ENCODE measurements at regions not wholly inside any gene's neighbourhood (a gene's known extent, or its start where the extent isn't known, plus 50 kb on each side); places are given as distances from the start of the nearest gene placed in this dataset.
"Not testable (repeated sequence)": the region's sequence is repeated elsewhere in the genome, so short reads cannot be mapped to it uniquely, and the experiment has no call there.

DNA sequence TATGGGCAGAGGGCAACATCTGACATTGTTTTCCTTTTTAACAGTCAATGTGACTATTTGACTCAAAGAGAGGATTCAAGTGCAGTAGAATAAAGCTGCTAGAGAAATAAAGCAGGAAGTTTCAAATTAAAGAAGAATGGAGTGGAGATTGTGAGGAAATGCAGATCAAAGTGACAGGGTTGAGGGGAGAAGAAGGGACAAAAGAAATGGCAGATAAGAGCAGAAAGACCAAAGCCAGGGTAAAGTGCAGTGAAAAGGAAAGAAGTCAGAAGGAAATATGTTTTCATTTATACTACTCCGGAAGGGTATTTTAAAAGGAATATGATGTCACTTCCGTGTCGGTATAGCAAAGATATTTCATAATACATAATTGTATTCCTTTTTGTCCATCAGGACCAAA is 297.5 kb upstream of the CRIM1 start:
- no peak for DNase-seq (ENCODE audit: low read depth)

DNA sequence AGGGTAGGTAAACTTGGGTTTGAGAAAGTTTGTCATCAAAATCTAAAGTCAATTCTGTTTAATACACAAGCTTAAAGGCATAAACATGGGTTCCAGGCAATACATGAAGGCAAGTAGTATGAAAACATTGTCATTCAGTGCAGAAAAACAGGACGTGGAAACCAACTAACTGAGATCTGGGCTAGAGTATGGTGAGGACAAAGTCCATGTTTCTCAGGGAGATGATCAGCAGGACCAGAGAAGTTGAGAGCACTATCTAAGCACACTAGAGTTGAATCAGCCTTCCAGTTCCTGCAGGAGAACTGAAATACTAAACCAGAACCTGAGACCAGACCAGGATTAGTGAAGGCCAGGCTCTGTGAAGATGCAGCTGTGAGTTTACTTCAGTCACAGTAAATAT is 302.8 kb upstream of the CRIM1 start:
- no peak for DNase-seq (ENCODE audit: low read depth)

DNA sequence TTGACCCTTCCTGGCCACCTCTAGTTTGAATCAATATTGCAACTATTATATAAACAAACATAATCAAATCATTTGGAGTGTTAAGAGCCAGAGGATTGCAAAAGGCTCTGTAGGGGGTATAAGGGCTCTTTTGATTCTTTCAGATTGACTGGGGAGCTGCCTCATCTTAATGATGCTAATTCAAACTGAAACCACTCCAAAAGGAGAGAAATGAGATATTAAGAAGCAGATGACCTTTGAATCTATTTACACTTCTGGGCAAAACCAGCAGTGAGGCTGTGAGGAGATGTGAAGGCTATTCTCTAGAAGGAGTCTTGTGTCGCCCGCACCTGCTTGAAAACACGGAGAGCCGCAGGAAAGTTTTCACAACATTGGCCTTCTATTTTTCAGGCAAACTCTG is 311.2 kb upstream of the CRIM1 start:
- no peak for DNase-seq (ENCODE audit: low read depth)

DNA sequence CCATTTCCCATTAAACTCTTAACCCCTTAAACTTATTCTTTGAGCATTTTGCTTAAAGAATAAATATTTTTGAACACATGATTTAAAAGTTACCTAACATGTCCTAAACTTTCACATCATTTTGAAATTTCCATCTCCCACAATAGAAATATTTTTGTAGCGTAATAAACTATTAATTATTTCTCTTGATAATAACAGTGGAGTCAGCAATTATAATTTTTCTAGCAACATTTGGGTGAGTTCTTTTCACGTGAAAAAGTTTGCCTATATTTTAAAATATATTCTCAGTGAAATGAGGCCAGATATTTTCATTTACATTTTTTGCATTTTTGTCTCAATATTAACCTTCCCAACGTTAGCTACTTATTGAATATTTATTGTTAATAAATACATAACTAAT is 320.4 kb upstream of the CRIM1 start:
- DNase-seq (ENCODE audit: low read depth), result no peak

DNA sequence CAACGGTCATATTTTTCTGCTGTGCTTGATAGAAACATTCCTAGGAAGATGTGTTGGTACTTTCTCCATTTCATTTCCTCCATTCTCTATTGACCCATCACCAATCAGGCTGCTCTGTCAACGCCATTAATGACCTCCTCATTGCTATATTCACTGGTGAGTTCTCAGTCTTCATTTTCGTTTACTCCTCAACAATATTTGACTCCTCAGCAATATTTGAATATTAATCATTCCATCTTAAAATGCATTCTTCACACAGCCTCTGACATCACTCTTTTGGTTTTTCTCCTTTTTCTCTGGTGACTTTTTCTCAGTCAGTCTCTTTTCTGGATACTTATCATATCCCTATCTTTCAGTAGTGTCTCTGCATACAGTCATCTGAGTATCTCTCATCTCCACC is 323.5 kb upstream of the CRIM1 start:
- no peak for DNase-seq (ENCODE audit: low read depth)

DNA sequence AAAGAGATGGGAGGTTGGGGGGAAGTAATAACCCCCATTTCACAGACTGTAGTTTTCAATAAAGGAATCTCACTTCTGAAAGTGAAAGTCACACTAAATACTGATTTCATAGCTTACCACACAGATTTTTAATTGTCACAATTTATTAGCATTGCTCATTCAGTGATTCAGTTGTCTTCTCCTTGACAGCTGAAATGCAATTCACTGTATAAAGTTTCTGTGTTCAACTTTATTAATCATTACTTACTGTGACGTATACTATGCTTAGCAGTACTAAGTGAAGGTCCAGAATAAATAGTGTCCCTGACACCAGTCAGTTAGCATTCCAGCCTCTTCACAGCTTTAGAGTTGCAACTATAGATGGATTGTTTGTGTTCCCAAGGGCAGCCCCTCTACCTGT is 324.1 kb upstream of the CRIM1 start:
- DNase-seq (ENCODE audit: low read depth), result no peak

DNA sequence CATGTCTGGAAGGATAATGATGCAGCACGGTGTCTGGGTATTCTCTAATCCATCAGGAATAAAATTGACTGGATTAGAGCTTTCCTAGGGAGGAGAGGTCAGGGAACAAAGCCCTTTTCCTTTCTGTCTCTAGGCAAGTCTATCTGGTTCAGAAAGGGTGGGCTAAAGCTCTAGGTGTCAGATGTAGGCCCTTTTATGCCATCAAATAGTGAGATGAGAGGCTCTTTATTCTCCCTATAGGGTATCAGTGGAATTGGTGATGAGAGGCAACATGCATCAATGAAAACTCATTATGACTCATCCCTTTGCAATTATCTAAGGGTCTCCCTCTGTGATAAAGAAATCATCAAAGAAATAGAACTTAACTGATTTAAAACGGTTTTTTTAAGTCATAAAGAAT is 328.0 kb upstream of the CRIM1 start:
- no peak for DNase-seq (ENCODE audit: low read depth)

DNA sequence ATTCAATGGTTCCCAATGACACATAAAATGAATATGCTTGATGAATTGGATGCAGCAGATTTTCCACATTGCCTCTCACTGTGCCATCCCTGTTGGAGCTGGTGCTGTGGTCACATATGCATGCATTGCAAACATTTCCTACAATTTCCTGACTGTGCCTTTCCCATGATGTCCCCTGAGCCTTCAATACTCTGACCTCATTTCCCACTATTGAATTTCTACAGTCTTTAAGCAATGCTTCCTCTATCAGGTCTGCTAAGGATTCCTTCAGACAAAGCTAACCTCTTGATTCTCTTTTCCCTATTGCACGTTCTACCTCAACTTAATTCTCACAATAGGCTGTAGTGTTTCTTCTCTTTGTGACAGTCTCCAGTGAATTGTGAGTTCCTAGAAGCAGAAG is 342.5 kb upstream of the CRIM1 start:
- DNase-seq (ENCODE audit: low read depth), result no peak

DNA sequence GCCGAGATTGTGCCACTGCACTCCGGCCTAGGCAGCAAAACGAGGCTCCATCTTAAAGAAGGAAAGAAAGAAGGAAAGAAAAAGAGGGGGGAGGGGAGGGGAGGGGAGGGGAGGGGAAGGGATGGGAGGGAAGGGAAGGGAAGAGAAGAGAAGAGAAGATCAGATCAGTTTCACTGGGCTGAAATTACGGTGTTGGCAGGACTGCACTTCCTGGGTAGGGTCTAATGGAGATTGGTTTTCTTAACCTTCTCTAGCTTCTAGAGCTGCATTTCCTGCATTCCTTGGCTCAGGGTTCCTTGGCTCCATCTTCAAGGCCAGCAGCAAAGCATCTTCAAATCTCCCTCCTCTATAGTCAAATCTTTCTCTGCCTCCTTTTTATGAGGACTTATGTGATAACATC is 349.1 kb upstream of the CRIM1 start:
- DNase-seq (ENCODE audit: low read depth), result no peak

DNA sequence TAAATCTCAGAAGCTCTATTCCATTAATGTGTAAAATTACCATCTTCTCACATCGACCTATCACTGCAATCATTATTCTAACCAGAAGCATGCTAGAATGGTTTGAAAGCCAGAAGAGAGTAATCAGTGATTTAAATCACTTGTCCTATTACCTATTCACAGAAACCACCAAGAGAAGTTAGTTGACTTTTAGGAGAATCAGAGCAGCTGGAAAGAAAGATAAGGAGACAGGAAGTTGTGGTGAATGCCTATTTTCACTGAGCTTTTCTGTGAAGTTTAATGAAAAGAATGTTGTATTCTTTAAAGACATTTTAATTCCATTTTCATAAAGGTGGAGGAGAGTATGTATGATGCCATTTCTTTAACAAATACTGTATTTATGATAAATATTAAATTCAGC is 352.6 kb upstream of the CRIM1 start:
- DNase-seq (ENCODE audit: low read depth), result no peak

DNA sequence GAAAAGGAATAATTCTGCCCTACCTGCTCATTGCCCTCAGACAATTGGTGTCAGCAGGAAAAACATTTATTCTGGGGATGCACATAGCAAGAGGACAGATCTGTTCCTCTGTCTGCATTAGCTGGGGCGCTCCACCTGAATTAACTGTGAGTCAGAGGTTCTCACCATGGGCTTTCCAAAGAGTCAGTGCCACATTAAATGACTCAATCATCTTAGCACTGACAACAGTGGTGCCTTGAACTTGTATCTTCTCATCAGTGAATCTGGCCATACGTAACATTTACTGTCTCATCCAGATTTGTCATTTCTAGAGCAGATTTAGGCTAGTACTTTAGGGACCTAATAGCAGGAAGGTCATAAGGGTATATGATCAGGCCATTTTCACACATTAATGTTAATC is 358.1 kb upstream of the CRIM1 start:
- no peak for DNase-seq (ENCODE audit: low read depth)

DNA sequence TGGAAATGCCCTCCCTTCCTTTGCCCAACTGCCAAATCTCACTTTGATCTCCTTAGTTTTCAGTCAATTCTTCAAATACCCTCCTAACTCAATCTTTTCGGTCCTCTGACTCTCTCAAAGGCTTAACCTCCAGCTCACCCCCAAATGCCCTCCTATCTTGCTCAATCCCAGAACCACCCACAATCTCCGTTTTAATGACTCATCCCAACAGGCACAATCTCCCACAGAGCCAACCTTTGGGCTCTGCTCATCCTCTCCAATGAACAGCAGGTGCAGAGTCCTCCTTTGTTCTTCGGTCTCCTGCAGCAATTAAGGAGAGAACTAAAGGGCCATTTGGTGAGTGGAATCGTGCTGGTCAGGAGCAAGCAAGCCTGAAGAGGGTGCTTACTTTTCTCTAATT is 366.1 kb upstream of the CRIM1 start:
- DNase-seq (ENCODE audit: low read depth), result no peak

DNA sequence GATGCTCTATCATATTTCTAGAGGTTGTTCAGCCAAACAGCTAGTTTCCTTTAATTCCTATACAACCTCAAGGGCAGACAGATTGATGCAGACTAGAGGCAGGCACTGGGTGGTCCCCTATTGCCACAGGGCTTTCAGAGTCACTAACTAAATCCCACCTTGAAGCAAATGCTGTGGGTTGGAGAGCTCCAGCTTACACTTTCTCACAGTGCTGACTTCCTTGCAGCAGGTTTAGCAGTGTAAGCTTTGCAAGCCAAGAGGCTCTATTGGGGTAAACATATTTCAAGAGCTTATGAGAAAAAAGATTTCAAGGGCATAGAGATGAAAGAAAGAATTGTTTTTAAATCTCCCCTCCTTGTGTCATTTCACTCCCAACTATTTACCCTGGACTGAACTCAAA is 366.5 kb upstream of the CRIM1 start:
- DNase-seq (ENCODE audit: low read depth), result no peak

DNA sequence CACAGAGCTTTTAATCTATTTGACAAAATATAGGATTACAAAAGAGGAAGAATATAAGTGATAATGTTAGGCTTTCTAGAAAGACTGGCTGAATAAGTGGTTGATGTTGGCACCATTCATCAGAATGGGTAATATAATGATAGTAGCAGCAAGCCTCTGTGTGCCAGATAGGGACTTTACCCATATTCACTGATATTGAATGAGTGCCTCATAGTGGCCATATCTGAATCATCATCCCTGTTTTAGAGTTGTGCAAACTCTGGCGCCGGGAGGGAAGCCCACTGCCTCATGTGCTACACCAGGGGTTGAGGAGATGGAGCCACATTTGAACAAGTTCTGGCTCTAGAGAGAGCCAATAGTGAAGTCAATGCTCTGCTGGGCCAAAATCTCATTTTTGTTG is 368.7 kb upstream of the CRIM1 start:
- DNase-seq (ENCODE audit: low read depth), result no peak

DNA sequence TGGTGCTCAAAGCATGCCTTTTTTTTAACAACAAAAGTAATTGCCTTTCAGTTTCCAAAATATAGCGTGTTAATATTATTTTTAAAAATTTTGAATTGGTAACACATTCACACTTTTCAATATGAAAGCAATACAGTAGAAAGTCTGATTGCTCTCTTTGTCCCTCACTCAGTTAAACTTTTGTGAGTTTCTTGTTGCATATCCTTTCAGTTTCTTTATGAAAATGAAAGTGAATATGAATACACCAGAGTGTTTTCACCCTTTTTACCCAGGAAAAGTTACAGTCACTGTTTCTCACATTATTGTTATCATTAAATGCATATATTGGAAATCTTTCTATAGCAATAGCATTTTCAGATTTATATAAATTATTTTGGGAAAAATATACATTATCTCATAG is 377.4 kb upstream of the CRIM1 start:
- DNase-seq (ENCODE audit: low read depth), result no peak

DNA sequence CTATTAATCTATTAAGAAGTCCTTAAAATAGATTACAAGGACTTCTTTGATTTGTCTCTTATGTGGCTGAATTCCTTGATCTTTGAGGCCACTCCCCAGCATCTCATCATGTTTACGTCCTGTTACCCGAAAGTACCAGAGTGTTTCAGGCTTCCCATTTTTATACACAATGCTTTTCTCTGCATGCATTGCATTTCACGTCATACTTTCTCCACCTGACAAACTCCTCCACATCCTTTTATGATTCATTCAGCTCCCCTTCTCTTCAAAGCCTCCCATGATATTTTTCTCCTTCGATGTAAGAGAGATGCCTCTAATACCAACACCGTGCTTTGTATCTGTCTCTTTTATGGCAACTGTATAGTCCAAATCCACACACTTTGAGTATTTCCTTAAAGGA is 379.0 kb upstream of the CRIM1 start:
- no peak for DNase-seq (ENCODE audit: low read depth)

DNA sequence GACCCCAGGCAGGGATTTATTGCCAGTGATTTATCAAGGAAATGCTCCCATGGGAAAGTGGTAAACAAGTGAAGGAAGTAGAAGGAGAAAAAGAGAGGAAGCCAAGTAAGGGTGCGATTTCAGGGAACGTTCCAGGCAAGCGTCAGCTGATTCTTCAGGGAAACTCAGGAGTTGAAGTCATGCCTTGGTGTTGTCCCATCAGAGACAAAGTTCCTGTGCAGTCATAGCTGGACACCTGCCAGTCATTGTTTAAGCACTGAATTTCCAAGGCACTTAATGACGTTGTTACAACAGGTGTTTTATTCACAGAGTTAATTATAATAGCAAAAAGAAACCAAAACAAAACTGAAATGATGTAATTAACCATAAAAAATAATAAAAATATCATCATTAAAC is 381.8 kb upstream of the CRIM1 start:
- no peak for DNase-seq (ENCODE audit: low read depth)

DNA sequence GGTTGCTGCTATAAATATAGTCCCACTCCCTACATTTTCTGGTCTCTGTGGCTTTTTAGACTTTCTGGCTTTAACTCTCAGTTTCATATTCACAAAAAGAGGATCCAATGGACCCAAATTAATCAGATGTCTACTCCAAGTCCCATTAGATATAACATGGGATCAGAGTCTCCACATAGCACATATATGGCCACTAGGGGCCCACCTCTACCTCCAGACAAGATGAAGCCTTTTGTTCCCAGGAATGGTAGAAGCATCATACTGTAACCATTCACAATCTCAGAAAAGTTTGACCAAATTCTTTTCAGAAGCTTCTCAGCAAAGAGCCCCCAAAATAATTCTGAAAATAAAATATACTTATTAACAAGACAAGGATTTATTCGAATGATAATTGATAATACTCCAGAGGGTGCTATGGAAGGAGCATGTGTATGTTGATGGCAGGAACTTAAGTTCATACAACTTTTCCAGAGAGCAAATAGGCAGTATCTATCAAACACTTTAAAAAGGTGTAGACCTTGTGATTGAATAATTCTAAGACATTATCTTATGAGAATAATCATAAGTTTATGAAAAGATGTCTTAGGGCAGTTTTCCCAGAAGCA is 382.3 kb upstream of the CRIM1 start:
- no peak for DNase-seq (ENCODE audit: low read depth)

DNA sequence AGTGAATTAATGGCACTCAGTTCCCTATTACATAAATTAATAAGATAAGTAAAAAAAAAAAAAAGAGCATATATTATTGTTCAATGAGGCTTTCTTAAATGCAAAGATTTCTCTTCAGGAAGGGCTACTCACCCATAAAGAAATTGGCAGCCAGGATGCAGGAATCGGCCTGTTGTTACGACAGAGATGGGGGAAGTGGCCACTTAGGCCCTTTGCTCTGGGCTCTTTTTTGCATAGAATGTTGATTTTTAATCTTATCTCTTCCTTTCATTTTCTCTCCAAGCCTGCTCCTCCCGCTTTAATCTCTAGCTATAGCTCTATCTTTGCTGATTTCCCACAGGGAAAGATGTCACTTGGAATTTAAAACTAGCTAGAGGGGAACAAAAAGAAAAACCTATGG is 391.8 kb upstream of the CRIM1 start:
- DNase-seq (ENCODE audit: low read depth), result no peak

DNA sequence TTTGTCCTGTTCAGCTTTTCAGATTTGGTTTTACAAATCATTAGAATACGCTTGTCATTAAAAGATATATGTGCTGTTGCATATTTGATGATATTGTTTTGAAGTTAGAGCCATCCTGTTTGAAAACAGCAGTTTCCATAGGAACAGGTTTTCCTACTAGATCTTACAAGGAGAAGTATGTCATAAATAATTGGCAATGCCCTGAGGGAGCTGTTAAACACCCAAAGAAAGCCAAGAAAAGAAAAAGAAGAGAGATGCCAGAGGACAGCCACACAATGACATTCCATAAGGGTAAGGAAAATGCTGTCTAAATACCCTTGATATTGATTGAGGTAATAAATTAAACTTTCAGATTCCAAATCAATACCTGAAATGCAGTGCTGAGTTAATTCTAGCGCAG is 392.2 kb upstream of the CRIM1 start:
- no peak for DNase-seq (ENCODE audit: low read depth)

DNA sequence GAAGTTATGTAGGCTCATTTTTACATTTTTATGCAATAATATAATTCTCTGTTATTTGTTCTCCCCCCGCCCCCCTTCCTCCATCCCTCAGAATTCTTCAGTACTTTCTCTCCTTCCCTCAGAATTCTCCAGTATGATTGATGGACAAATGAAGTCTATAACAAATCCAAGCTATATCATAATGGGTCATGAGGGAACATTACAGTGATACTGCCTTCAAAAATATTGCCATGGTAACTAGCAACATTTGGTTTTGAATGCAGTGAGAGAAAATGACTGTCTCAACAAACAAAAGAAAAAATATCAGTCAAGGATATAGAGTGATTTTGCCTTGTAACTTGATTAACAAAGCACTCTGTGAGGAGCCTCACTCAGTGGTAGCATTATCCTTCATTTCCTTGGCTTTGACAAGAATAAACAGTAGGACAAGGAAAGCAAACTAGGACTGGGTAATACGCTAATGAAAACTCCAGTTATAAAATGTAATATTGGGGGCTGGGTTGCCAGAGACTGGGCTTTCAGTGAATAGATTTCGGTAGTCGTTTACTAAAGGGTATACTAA is 392.9 kb upstream of the CRIM1 start:
- DNase-seq (ENCODE audit: low read depth), result no peak

DNA sequence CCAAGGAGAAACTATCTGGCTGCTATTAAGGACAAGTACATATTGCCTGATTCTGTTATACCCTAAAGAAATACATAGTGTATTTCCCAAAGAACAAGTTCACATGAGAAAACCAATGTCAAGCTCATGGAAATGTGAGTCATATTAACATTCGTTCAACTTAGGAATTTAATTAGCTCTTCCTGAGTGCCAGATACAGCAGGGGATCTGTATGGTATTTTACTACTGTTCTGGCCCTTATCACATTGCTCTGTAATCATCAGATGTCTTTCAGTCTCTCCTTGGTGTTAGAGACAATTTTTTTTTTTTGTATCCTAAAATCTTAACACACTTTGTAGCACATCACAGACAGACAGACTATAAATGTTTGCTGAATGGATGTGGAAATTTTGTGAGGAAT is 395.0 kb upstream of the CRIM1 start:
- no peak for DNase-seq (ENCODE audit: low read depth)

DNA sequence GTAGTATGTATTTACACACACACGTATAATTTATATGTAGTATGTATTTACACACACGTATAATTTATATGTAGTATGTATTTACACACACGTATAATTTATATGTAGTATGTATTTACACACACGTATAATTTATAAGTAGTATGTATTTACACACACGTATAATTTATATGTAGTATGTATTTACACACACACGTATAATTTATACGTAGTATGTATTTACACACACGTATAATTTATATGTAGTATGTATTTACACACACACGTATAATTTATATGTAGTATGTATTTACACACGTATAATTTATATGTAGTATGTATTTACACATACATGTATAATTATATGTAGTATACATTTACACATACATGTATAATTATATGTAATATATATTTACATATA is 398.5 kb upstream of the CRIM1 start:
- DNase-seq (ENCODE audit: low read depth), result not testable (repeated sequence)

DNA sequence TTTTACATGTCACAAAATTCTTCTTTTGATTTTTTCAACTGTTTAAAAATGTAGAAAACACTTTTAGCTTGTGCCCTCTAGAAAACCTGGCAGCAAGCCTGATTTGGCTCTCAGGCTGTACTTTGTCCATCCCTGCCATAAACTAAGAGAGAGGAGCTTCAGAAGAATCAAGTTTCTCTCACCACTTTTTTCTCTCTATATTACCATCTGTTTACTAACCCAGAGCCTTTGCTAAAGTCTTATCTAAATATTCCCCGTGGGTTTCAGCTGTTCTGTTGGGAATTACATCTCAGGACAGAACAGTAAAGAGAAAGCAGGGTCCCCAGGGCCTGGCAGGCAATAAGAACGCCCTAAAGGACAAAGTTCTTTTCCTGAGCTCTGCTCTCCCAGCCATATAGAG is 409.1 kb upstream of the CRIM1 start:
- no peak for DNase-seq (ENCODE audit: low read depth)

DNA sequence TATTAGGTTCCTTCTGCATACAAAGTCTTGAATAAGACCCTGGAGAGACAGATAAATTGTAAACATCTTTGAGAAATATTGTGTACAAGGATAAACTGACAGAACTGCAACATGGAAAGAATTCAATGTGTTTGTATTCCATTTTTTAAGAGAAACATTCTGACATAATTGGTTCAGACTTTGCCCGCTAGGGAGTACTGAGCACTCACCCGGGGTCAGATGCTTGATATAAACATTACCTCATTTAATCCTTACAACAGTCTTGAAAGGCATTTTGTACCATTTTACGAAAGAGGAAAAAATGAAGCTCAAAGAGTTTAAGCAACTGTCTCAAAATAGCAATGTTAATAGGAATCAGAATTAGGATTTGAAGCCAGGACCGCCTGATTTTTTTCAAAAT is 416.7 kb upstream of the CRIM1 start:
- DNase-seq (ENCODE audit: low read depth), result no peak

Data from stimulated activated CD8-positive, alpha-beta memory T cell treated with anti-CD3 and anti-CD28 coated beads, Interleukin-4, amount 100 ng/mL, for 24 hours (primary cell).